ENCODE measurements at regions not wholly inside any gene's neighbourhood (a gene's known extent, or its start where the extent isn't known, plus 50 kb on each side); places are given as distances from the start of the nearest gene placed in this dataset.
"Not testable (repeated sequence)": the region's sequence is repeated elsewhere in the genome, so short reads cannot be mapped to it uniquely, and the experiment has no call there.

DNA sequence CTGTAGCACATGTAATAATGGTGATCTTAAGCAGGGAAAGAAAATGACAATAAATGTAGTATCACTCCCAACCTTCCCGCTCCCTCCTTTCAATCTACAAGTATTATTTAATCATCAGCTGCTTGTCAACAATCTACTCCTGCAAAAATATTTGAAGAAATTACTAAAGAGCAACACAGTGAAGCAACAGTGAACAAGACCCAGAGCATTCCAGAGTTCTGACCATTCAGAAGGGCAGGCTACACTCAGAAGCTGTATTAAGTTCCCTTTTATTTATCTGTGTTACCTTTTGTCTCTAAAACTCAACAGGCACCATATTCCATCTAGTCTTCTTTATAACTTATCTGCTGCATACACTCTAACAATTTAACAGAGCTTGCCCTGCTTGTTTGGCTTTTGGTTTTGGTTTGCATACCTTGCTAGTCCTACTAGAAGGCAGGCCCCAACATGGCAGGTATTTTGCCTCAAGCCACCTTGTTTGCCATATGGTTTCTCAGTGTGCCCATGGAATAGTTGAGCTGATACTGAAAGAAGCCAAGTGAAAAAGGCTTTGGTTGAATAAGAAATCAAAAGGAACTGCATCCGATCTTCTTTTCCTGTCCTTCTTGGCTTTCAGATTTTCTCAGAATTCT is 253.9 kb downstream of the CEMIP2 start:
- Histone ChIP-seq H3K4me1 (no peaks in the 10 kb centered on the region), H3K4me3 (no peak overlapping the region), H3K9me3 (no peaks in the 10 kb centered on the region), H3K27ac (no peak overlapping the region), H3K36me3 (no peaks in the 10 kb centered on the region), H3K27me3 (ENCODE audit: low read depth) (no peaks in the 10 kb centered on the region)
- intact Hi-C loops (cut with DNase I), result no loop called here
- TF ChIP-seq, protein P1, sequence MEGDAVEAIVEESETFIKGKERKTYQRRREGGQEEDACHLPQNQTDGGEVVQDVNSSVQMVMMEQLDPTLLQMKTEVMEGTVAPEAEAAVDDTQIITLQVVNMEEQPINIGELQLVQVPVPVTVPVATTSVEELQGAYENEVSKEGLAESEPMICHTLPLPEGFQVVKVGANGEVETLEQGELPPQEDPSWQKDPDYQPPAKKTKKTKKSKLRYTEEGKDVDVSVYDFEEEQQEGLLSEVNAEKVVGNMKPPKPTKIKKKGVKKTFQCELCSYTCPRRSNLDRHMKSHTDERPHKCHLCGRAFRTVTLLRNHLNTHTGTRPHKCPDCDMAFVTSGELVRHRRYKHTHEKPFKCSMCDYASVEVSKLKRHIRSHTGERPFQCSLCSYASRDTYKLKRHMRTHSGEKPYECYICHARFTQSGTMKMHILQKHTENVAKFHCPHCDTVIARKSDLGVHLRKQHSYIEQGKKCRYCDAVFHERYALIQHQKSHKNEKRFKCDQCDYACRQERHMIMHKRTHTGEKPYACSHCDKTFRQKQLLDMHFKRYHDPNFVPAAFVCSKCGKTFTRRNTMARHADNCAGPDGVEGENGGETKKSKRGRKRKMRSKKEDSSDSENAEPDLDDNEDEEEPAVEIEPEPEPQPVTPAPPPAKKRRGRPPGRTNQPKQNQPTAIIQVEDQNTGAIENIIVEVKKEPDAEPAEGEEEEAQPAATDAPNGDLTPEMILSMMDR (IDR thresholded peaks at IDR 0.05), result no peak
- ATAC-seq, result no peak
- no peak for DNase-seq

DNA sequence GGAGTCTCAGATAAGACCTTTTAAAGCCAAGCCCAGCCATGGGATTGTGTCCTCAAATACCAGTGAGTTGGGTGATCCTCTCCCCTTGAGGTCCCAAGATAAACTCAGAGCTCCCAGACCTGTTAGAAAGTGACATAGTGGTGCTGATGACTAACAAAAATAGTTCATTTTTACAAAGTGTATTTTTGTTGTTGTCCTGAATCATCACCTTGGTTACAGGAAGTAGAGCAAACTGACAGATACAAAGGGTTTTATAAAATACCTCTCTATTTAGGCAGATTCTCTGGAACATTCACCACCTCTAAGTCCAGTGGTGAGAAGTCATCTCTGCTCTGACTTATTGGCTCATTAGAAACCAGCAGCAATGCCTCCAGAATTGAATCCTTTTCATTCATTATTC is 259.3 kb downstream of the CEMIP2 start:
- DNase-seq (no peak), ATAC-seq (no peak)
- Histone ChIP-seq H3K4me3 (no peak overlapping the region), H3K27ac (no peak overlapping the region), H3K36me3 (no peaks in the 10 kb centered on the region), H3K27me3 (ENCODE audit: low read depth) (no peaks in the 10 kb centered on the region), H3K9me3 (no peaks in the 10 kb centered on the region), H3K4me1 (no peaks in the 10 kb centered on the region)
- TF ChIP-seq, protein P1 (IDR thresholded peaks at IDR 0.05), result no peak
- intact Hi-C loops (cut with DNase I), result no loop called here

DNA sequence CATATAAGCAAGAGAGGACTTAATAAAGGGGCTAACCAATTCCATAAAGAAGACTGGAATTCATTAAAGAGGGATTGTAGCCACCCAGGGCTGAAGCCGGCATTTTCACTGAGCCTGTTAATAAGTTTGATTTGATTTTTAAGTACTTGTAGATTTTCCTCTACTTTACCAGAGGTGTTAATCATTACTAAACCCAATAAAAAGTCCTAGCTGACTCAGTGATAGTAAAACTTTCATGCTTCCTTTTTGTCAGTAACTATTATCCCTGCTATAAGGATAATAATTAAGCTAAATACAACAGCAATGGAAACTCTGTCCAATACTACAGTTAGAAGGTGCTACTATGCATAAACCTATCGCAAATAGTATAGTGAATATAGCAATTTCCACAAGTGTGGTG is 260.2 kb downstream of the CEMIP2 start:
- DNase-seq; ATAC-seq; intact Hi-C loops (cut with DNase I); H3K27me3 ChIP-seq (ENCODE audit: low read depth); H3K27ac ChIP-seq; H3K4me3 ChIP-seq; H3K9me3 ChIP-seq; H3K4me1 ChIP-seq; H3K36me3 ChIP-seq: not testable (repeated sequence)

DNA sequence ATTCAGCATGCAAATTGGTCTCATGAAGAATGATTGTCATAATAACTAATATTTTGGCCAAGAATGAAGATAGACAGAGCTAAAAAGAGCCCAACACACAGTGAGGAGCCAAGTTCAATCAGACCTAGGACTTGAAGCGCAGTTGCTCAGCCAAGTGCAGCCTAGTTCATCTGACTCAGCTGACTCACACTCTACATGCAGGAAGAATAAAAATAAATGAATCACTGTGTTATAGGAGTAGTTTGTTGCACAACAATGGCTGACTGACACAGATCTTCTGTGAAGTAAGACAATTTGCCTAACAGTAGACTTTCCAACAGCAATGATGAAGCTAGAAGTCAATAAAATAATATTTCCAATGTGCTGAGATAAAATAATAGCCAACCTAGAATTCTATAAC is 261.5 kb downstream of the CEMIP2 start:
- TF ChIP-seq, protein P1 (IDR thresholded peaks at IDR 0.05), result no peak
- ATAC-seq (no peak), DNase-seq (no peak)
- Histone ChIP-seq H3K9me3 (no peaks in the 10 kb centered on the region), H3K27ac (no peak overlapping the region), H3K27me3 (ENCODE audit: low read depth) (no peaks in the 10 kb centered on the region), H3K36me3 (no peaks in the 10 kb centered on the region), H3K4me3 (no peak overlapping the region), H3K4me1 (no peaks in the 10 kb centered on the region)
- intact Hi-C loops (cut with DNase I), result no loop called here

- Histone ChIP-seq H3K4me3 (no peak overlapping the region), H3K36me3 (no peaks in the 10 kb centered on the region), H3K27ac (no peak overlapping the region), H3K9me3 (peaks cover 3% of the 10 kb centered on the region), H3K4me1 (no peaks in the 10 kb centered on the region), H3K27me3 (ENCODE audit: low read depth) (no peaks in the 10 kb centered on the region)
- ATAC-seq, result no peak
- TF ChIP-seq, protein P1 (IDR thresholded peaks at IDR 0.05), result no peak
- intact Hi-C loops (cut with DNase I), result no loop called here
- no peak for DNase-seq
Observed at GRCh38 chr9:71504636-71505035, 263.7 kb downstream of the CEMIP2 start.

GRCh38 chr9:71498691-71499090 is 269.6 kb downstream of the CEMIP2 start:
- Histone ChIP-seq H3K9me3 (peaks cover 10% of the 10 kb centered on the region), H3K27ac (no peak overlapping the region), H3K36me3 (no peaks in the 10 kb centered on the region), H3K4me3 (no peak overlapping the region), H3K27me3 (ENCODE audit: low read depth) (no peaks in the 10 kb centered on the region), H3K4me1 (no peaks in the 10 kb centered on the region)
- DNase-seq (no peak), ATAC-seq (no peak)
- intact Hi-C loops (cut with DNase I), result no loop called here
- TF ChIP-seq, protein P1 (IDR thresholded peaks at IDR 0.05), result no peak
